ENCODE measurements at regions not wholly inside any gene's neighbourhood (a gene's known extent, or its start where the extent isn't known, plus 50 kb on each side); places are given as distances from the start of the nearest gene placed in this dataset.

- TF ChIP-seq GMEB1 (CRISPR knock-in tag; IDR thresholded peaks at IDR 0.05) (no peak), SIN3A (IDR thresholded peaks at IDR 0.05; ENCODE audit: borderline replicate concordance in 2 of 2, control insufficient read depth in 1 of 2, low read depth in 2 of 2, low read length in 2 of 2) (no peak)
Measured at GRCh38 chr5:15393146-15393545, 106.8 kb upstream of the FBXL7 start (continued).

GRCh38 chr5:15391704-15392397, 108.1 kb upstream of the FBXL7 start:
- ATAC-seq (no peak), DNase-seq (ENCODE audit: extremely low read depth in 1 of 4, low spot score in 3 of 4) (no peak), FAIRE-seq (no peak)
- no peaks in the 10 kb centered on the region for H3K4me1 ChIP-seq (replicated peaks in 1 of 2; ENCODE audit: control insufficient read depth in 2 of 2, insufficient read depth in 2 of 2, low read length in 2 of 2)
- H3K9me1 ChIP-seq (ENCODE audit: control insufficient read depth, insufficient read depth, low read length), result no peaks in the 10 kb centered on the region
- intact Hi-C loops (cut with micrococcal nuclease), result no loop called here
- H3K79me2 ChIP-seq (ENCODE audit: control insufficient read depth, insufficient read depth, low read length), result no peaks in the 10 kb centered on the region
- H3K4me2 ChIP-seq (ENCODE audit: insufficient read depth, low read length), result no peak overlapping the region
- no peaks in the 10 kb centered on the region for H3K27me3 ChIP-seq (ENCODE audit: control insufficient read depth in 2 of 2, insufficient read depth in 2 of 2, low read length in 2 of 2)
- H4K20me1 ChIP-seq (replicated peaks; ENCODE audit: control insufficient read depth, insufficient read depth, low read length), result no peaks in the 10 kb centered on the region
- in situ Hi-C loops (cut with MboI), result no loop called here
- ChIA-PET CTCF (ENCODE audit: low intra/inter-chr PET ratio) (no interaction called here), POLR2A (no interaction called here)
- H3K27ac ChIP-seq (ENCODE audit: extremely low read depth, low read depth, low read length), result no peak overlapping the region
- no peak overlapping the region for H2AFZ ChIP-seq (ENCODE audit: low read depth, low read length)
- no peaks in the 10 kb centered on the region for H3K36me3 ChIP-seq (ENCODE audit: control insufficient read depth, insufficient read depth, low read length)
- 3% methylated on average over 12 of the region's 12 CpGs for WGBS (ENCODE audit: insufficient coverage, low coverage, missing lambda C conversion rate)
- BruUV-seq (replicated peaks), result no TSS peak
- TF ChIP-seq RBM22 (IDR thresholded peaks at IDR 0.05; ENCODE audit: low read depth, low read length, poor library complexity, severe bottlenecking), result no peak
- no peak for TF ChIP-seq ZFX (CRISPR knock-in tag; IDR thresholded peaks at IDR 0.05)
- TF ChIP-seq ZNF253 (CRISPR knock-in tag; conservative IDR thresholded peaks at IDR 0.05), result no peak
- no peak for TF ChIP-seq ZBTB9 (CRISPR knock-in tag; IDR thresholded peaks at IDR 0.05)
- TF ChIP-seq ZNF764 (CRISPR knock-in tag; IDR thresholded peaks at IDR 0.05; ENCODE audit: low read depth), result no peak
- TF ChIP-seq C11orf30 (IDR thresholded peaks at IDR 0.05; ENCODE audit: low read depth), result no peak
- no peaks in the 10 kb centered on the region; the same call in 1 of the 2 replicates for H3K9me3 ChIP-seq (replicated peaks; ENCODE audit: control insufficient read depth, insufficient read depth, low read depth, low read length)
- no peak overlapping the region for H3K9ac ChIP-seq (ENCODE audit: insufficient read depth in 1 of 2, low read depth in 2 of 2, low read length in 2 of 2)
- H3K4me3 ChIP-seq, result no peak overlapping the region

Measured in K562 (cell line).